ENCODE measurements at regions not wholly inside any gene's neighbourhood (a gene's known extent, or its start where the extent isn't known, plus 50 kb on each side); places are given as distances from the start of the nearest gene placed in this dataset.
A peak's percentile ranks its signal among the peaks of the same experiment; 100 is the strongest.

- TF ChIP-seq, protein P1, sequence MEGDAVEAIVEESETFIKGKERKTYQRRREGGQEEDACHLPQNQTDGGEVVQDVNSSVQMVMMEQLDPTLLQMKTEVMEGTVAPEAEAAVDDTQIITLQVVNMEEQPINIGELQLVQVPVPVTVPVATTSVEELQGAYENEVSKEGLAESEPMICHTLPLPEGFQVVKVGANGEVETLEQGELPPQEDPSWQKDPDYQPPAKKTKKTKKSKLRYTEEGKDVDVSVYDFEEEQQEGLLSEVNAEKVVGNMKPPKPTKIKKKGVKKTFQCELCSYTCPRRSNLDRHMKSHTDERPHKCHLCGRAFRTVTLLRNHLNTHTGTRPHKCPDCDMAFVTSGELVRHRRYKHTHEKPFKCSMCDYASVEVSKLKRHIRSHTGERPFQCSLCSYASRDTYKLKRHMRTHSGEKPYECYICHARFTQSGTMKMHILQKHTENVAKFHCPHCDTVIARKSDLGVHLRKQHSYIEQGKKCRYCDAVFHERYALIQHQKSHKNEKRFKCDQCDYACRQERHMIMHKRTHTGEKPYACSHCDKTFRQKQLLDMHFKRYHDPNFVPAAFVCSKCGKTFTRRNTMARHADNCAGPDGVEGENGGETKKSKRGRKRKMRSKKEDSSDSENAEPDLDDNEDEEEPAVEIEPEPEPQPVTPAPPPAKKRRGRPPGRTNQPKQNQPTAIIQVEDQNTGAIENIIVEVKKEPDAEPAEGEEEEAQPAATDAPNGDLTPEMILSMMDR (IDR thresholded peaks at IDR 0.05; ENCODE audit: borderline replicate concordance, extremely low read depth, insufficient read depth): peak; percentile 49
- Histone ChIP-seq H3K9ac (ENCODE audit: low read length in 3 of 3) (no peak overlapping the region), H3K27me3 (ENCODE audit: control insufficient read depth, insufficient read depth, low read length) (no peaks in the 10 kb centered on the region), H3K4me1 (ENCODE audit: control insufficient read depth in 2 of 3, insufficient read depth in 2 of 3, low read depth in 1 of 3, low read length in 3 of 3) (peaks cover 0 to 14% (median 10%) of the 10 kb centered on the region in 3 donors), H3K4me3 (ENCODE audit: low read length in 3 of 3) (no peak overlapping the region), H3K27ac (ENCODE audit: low read depth in 2 of 2, low read length in 2 of 2) (no peak overlapping the region), H3K36me3 (ENCODE audit: control insufficient read depth in 2 of 3, insufficient read depth in 3 of 3, low read length in 3 of 3) (no peaks in the 10 kb centered on the region), H3K9me3 (ENCODE audit: control insufficient read depth in 2 of 3, insufficient read depth in 1 of 3, low read length in 3 of 3) (no peaks in the 10 kb centered on the region)
- intact Hi-C loops (cut with DNase I): no loop called here
- FAIRE-seq (no peak), DNase-seq (no peak)
Measured at GRCh38 chr1:56409112-56409691, 170.2 kb downstream of the PLPP3 start.

DNA sequence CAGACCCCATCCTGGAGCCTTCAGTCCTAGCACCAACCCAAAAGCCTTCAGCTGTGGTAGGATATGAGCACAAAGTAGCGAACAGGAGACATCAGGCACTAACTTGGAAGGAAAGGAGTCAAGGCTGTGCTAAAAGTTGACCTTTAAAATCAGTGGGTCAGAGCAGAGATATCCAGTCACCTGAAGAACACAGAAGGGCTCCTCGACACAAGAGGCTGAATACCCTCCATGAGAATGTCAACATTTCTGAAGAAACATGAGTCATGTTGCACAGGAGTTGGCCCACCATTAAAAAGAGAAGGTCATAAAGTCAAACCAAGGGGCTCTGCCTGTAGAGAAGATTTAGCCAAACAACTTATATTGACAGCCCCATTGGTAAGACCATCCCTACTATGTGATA is 172.5 kb downstream of the PLPP3 start:
- Histone ChIP-seq H3K9me3 (ENCODE audit: control insufficient read depth in 2 of 3, insufficient read depth in 1 of 3, low read length in 3 of 3) (no peaks in the 10 kb centered on the region), H3K9ac (ENCODE audit: low read length in 3 of 3) (no peak overlapping the region), H3K4me1 (ENCODE audit: control insufficient read depth in 2 of 3, insufficient read depth in 2 of 3, low read depth in 1 of 3, low read length in 3 of 3) (peaks cover 0 to 10% (median 7%) of the 10 kb centered on the region in 3 donors), H3K36me3 (ENCODE audit: control insufficient read depth in 2 of 3, insufficient read depth in 3 of 3, low read length in 3 of 3) (no peaks in the 10 kb centered on the region), H3K4me3 (ENCODE audit: low read length in 3 of 3) (no peak overlapping the region), H3K27ac (ENCODE audit: low read depth in 2 of 2, low read length in 2 of 2) (no peak overlapping the region), H3K27me3 (ENCODE audit: control insufficient read depth, insufficient read depth, low read length) (no peaks in the 10 kb centered on the region)
- intact Hi-C loops (cut with DNase I): no loop called here
- TF ChIP-seq, protein P1 (IDR thresholded peaks at IDR 0.05; ENCODE audit: borderline replicate concordance, extremely low read depth, insufficient read depth): no peak
- FAIRE-seq (no peak), DNase-seq (no peak)

DNA sequence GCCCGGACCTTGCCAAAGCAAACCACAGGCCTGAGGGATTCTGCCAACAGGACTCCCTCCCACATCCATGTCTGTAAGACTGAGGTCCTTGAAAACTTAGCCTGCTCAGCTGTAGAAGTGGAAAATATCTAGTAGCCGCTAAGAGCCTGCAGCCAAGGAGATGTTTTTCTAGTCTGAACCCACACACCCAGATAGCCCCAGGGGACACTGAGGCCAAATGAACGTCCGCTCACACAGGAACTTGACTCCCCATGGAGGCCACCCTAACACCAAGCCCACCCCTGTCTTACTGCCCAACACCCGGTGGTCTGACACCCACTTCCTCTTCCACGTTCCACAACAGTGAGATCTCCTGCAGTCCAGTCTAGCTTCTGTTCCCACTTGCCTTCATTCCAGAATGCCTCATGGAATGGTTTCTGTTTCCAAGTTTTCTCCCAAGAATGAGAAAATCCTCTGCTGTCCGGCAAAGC is 174.8 kb downstream of the PLPP3 start:
- no peak for FAIRE-seq
- H3K9ac ChIP-seq (ENCODE audit: low read length in 3 of 3): no peak overlapping the region
- intact Hi-C loops (cut with DNase I): no loop called here

More for the DNA sequence above, 174.8 kb downstream of the PLPP3 start:
- no peaks in the 10 kb centered on the region for H3K27me3 ChIP-seq (ENCODE audit: control insufficient read depth, insufficient read depth, low read length)
- H3K36me3 ChIP-seq (ENCODE audit: control insufficient read depth in 2 of 3, insufficient read depth in 3 of 3, low read length in 3 of 3): no peaks in the 10 kb centered on the region
- peaks cover 0 to 4% (median 4%) of the 10 kb centered on the region in 3 donors for H3K4me1 ChIP-seq (ENCODE audit: control insufficient read depth in 2 of 3, insufficient read depth in 2 of 3, low read depth in 1 of 3, low read length in 3 of 3)
- DNase-seq: peak in 1 of 5 donors; percentile 74
- H3K27ac ChIP-seq (ENCODE audit: low read depth in 2 of 2, low read length in 2 of 2): no peak overlapping the region
- H3K4me3 ChIP-seq (ENCODE audit: low read length in 3 of 3): no peak overlapping the region
- H3K9me3 ChIP-seq (ENCODE audit: control insufficient read depth in 2 of 3, insufficient read depth in 1 of 3, low read length in 3 of 3): no peaks in the 10 kb centered on the region
- TF ChIP-seq, protein P1 (IDR thresholded peaks at IDR 0.05; ENCODE audit: borderline replicate concordance, extremely low read depth, insufficient read depth): no peak

Data from kidney (tissue), 13 donors.